ENCODE measurements at regions not wholly inside any gene's neighbourhood (a gene's known extent, or its start where the extent isn't known, plus 50 kb on each side); places are given as distances from the start of the nearest gene placed in this dataset.

DNA sequence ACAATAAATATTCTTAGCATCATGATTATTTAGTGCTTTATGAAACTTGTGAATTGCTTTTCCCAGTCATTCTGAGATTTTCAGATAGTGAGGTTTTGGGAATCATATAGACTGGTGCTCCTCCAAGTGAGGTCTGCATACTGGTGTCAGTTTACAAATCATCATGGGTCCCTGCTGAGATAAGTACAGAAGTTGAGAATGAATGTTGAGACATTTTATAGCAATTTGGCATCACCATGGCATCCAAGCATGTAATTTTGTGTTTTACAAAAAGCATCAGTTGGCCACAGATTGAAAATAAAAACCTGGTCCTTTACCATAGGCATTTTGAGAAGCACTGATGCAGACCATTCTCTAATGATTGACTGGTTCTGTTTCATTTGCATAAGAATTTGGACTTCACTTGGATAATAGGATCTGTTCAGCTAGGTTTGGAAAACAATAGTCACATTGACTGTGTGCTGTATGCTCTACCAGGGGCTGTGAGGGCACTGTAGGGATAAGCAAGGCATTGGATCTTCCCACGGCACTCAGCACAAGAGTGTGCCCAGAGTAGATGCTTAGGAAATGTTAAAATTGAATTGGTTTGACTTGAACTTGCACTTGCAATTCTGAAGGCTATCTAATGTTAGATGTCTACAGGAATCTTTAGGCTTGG lies 79.0 kb upstream of the JUN start:
- H3K4me3 ChIP-seq, result no peak overlapping the region
- no peaks in the 10 kb centered on the region for H3K4me1 ChIP-seq
- H3K36me3 ChIP-seq, result no peaks in the 10 kb centered on the region
- no peak for DNase-seq (ENCODE audit: extremely low spot score in 2 of 2)
- intact Hi-C loops (cut with DNase I), result no loop called here
- TF ChIP-seq, protein P1, sequence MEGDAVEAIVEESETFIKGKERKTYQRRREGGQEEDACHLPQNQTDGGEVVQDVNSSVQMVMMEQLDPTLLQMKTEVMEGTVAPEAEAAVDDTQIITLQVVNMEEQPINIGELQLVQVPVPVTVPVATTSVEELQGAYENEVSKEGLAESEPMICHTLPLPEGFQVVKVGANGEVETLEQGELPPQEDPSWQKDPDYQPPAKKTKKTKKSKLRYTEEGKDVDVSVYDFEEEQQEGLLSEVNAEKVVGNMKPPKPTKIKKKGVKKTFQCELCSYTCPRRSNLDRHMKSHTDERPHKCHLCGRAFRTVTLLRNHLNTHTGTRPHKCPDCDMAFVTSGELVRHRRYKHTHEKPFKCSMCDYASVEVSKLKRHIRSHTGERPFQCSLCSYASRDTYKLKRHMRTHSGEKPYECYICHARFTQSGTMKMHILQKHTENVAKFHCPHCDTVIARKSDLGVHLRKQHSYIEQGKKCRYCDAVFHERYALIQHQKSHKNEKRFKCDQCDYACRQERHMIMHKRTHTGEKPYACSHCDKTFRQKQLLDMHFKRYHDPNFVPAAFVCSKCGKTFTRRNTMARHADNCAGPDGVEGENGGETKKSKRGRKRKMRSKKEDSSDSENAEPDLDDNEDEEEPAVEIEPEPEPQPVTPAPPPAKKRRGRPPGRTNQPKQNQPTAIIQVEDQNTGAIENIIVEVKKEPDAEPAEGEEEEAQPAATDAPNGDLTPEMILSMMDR (IDR thresholded peaks at IDR 0.05), result no peak
- TF ChIP-seq POLR2AphosphoS5 (IDR thresholded peaks at IDR 0.05; ENCODE audit: insufficient read depth in 1 of 2, low read depth in 1 of 2) (no peak), POLR2A (IDR thresholded peaks at IDR 0.05) (no peak)
- no peaks in the 10 kb centered on the region for H3K27me3 ChIP-seq
- no peaks in the 10 kb centered on the region for H3K9me3 ChIP-seq
- H3K27ac ChIP-seq, result no peak overlapping the region

DNA sequence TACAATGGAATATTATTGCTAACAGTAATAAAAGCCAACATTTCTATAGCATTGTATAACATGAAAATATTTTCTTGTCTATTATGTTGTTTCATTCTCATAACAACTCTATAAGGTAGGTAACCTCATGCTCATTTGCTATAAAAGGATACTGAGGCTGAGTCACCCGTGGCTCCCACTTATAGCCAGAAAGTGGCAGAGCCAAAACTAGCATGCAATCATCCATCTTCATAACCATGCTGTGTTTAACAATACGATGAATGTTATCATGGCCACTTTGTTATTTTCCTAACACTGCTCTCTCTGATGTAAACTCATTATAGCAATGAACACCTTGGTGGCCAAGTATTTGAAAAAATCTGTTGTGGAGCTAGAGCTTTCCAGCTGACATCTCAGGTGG lies 80.8 kb upstream of the JUN start:
- no peaks in the 10 kb centered on the region for H3K9me3 ChIP-seq
- intact Hi-C loops (cut with DNase I), result no loop called here
- DNase-seq (ENCODE audit: extremely low spot score in 2 of 2), result no peak
- TF ChIP-seq POLR2AphosphoS5 (IDR thresholded peaks at IDR 0.05; ENCODE audit: insufficient read depth in 1 of 2, low read depth in 1 of 2), result no peak
- TF ChIP-seq, protein P1 (IDR thresholded peaks at IDR 0.05), result no peak
- TF ChIP-seq POLR2A (IDR thresholded peaks at IDR 0.05), result no peak
- H3K36me3 ChIP-seq, result no peaks in the 10 kb centered on the region
- no peaks in the 10 kb centered on the region for H3K4me1 ChIP-seq
- H3K27me3 ChIP-seq, result no peaks in the 10 kb centered on the region
- H3K4me3 ChIP-seq, result no peak overlapping the region
- H3K27ac ChIP-seq, result no peak overlapping the region

DNA sequence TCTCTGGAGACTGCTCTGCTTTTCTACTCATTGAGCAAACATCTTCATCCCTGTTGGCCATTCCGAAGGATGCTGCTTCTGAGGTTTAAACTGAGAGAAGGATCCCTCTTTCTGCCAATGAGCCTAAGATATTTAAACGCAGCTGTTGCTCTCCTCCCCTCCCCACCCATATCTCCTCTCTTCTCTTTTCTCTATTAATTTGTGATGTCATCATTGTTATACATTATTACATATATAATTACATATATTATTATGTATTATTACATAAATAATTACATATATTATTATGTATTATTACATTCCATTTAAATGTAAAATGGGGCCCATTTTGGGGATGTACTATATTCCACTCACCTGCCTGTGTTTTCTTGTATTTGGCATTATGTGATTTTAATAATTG lies 82.7 kb upstream of the JUN start:
- intact Hi-C loops (cut with DNase I), result no loop called here
- H3K9me3 ChIP-seq, result no peaks in the 10 kb centered on the region
- TF ChIP-seq POLR2AphosphoS5 (IDR thresholded peaks at IDR 0.05; ENCODE audit: insufficient read depth in 1 of 2, low read depth in 1 of 2) (no peak), POLR2A (IDR thresholded peaks at IDR 0.05) (no peak)
- TF ChIP-seq, protein P1 (IDR thresholded peaks at IDR 0.05), result no peak

DNA sequence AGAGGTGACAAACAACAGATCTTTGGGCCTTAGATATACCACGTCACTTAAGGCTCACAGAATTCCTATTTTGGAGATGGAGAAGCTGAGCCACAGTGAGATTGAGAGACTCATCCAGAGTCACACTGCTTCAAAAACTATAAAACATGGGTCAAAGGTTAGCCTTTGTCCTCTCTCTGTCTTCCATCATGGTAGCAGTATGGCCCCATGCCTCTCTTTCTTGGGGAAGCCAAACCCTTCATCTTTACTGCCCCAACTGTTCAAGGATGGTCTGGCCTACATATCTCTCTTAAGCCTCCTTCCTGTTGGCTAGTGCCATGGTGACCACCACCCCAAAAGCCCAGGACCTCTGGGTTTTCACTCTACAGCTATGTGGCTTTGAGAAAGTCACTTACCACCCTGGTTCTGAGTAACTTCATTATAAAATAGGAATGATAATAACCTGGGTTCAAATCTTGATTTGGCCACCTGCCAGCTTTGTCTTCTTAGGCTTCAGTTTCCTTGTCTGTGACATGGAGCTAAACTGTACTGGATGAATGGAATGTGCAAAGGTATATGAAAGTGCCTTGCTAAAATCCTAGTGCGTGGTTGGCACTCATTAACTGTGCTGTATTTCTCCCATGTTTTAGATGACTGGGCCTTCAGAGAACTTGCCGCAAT lies 85.9 kb upstream of the JUN start:
- no peaks in the 10 kb centered on the region for H3K9me3 ChIP-seq
- no peak overlapping the region for H3K4me3 ChIP-seq
- DNase-seq (ENCODE audit: extremely low spot score in 2 of 2), result no peak
- no peaks in the 10 kb centered on the region for H3K36me3 ChIP-seq
- no peak overlapping the region for H3K27ac ChIP-seq
- TF ChIP-seq POLR2A (IDR thresholded peaks at IDR 0.05), result no peak
- TF ChIP-seq POLR2AphosphoS5 (IDR thresholded peaks at IDR 0.05; ENCODE audit: insufficient read depth in 1 of 2, low read depth in 1 of 2), result no peak
- TF ChIP-seq, protein P1 (IDR thresholded peaks at IDR 0.05), result no peak
- intact Hi-C loops (cut with DNase I), result no loop called here
- peaks cover 6% of the 10 kb centered on the region for H3K4me1 ChIP-seq
- no peaks in the 10 kb centered on the region for H3K27me3 ChIP-seq

More for the DNA sequence above, 82.7 kb upstream of the JUN start:
- no peaks in the 10 kb centered on the region for H3K36me3 ChIP-seq
- no peak for DNase-seq (ENCODE audit: extremely low spot score in 2 of 2)
- no peak overlapping the region for H3K4me3 ChIP-seq
- no peaks in the 10 kb centered on the region for H3K4me1 ChIP-seq
- no peak overlapping the region for H3K27ac ChIP-seq
- H3K27me3 ChIP-seq, result no peaks in the 10 kb centered on the region

DNA sequence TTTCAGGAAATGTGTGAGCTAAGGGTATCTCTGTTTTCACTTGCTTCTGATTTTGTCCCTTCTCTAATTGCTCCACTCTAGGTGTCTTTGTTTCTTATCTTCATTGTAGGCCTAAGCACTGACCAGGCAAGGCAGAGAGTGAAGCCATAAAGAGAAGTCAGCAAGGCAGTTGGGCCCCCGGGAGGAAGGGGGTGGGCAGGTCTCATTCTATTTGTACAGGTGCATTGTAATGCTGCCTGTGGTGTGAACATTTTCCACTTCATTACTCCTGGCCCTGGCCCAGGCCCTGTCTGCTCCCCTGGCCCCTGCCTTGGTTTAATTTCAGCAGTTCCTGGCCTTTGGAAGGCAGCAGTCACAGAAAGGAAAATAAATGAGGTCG lies 86.4 kb upstream of the JUN start:
- intact Hi-C loops (cut with DNase I), result no loop called here
- DNase-seq (ENCODE audit: extremely low spot score in 2 of 2), result no peak
- H3K27me3 ChIP-seq, result no peaks in the 10 kb centered on the region
- peaks cover 12% of the 10 kb centered on the region for H3K4me1 ChIP-seq
- TF ChIP-seq POLR2AphosphoS5 (IDR thresholded peaks at IDR 0.05; ENCODE audit: insufficient read depth in 1 of 2, low read depth in 1 of 2) (no peak), POLR2A (IDR thresholded peaks at IDR 0.05) (no peak)
- TF ChIP-seq, protein P1 (IDR thresholded peaks at IDR 0.05), result no peak
- no peak overlapping the region for H3K27ac ChIP-seq
- H3K36me3 ChIP-seq, result no peaks in the 10 kb centered on the region
- H3K4me3 ChIP-seq, result no peak overlapping the region
- H3K9me3 ChIP-seq, result no peaks in the 10 kb centered on the region
